B cell (primary cell): ENCODE measurements at regions not wholly inside any gene's neighbourhood (a gene's known extent, or its start where the extent isn't known, plus 50 kb on each side); places are given as distances from the start of the nearest gene placed in this dataset.
"Not testable (repeated sequence)": the region's sequence is repeated elsewhere in the genome, so short reads cannot be mapped to it uniquely, and the experiment has no call there.

Source experiments
- ATAC-seq: fragments of 200-7000 bp; cut with Tn5 transposase; one replicate; pipeline ENCODE4 v1.10.0; 2021; ENCODE audit warnings: low read depth, mild to moderate bottlenecking, moderate number of reproducible peaks, moderate library complexity
- CTCF ChIA-PET: fragments of 350-600 bp; sonication (Branson Sonifier 250); formaldehyde crosslinking; loops from one replicate; lab custom pipeline; 2021; ENCODE audit warnings: antibody characterized with exemption, inconsistent platforms; lab: Charles Lee
- POLR2A ChIA-PET: fragments of 350-600 bp; sonication (Branson Sonifier 250); formaldehyde crosslinking; loops from one replicate; lab custom pipeline; 2021; ENCODE audit warnings: antibody characterized with exemption; lab: Charles Lee
- DNase-seq: peaks from one replicate; pipeline ENCODE4 v3.0.0; 2013
- H2AFZ ChIP-seq: 2 replicates; pipeline ENCODE4 v1.6.1; 2012; ENCODE audit warnings: mild to moderate bottlenecking, low read depth, low read length; ENCODE audit not compliant: insufficient read depth, poor library complexity, severe bottlenecking
- H3K27ac ChIP-seq, 2 donors: 1 replicate in 1 of 2; 2 replicates in 1 of 2; pipeline ENCODE4 v1.5.1; 2012 to 2013; ENCODE audit warnings: low read length in 2 of 2, mild to moderate bottlenecking in 2 of 2, moderate library complexity in 1 of 2
- H3K27me3 ChIP-seq, 4 experiments: fragments of 200-600 bp in 1 of 4; sonication (generic) in 1 of 4; replicated peaks in 1 of 4; 1 replicate in 2 of 4; 2 replicates in 2 of 4; pipeline versions ENCODE4 v1.6.1 to v1.7.0; 2013 to 2016; ENCODE audit warnings: low read length in 3 of 4, mild to moderate bottlenecking in 2 of 4, mixed read lengths in 1 of 4, moderate library complexity in 1 of 4; ENCODE audit not compliant: insufficient read depth in 4 of 4, control insufficient read depth in 3 of 4; ENCODE audit errors: control extremely low read depth in 1 of 4
- H3K36me3 ChIP-seq, 2 experiments: replicated peaks in 1 of 2; 1 replicate in 1 of 2; 2 replicates in 1 of 2; pipeline versions ENCODE4 v1.6.1 to v1.7.1; 2013; ENCODE audit warnings: low read length in 1 of 2; ENCODE audit not compliant: insufficient read depth in 2 of 2, control insufficient read depth in 1 of 2; ENCODE audit errors: control extremely low read depth in 1 of 2, extremely low read depth in 1 of 2
- H3K4me1 ChIP-seq, 2 donors: fragments of 200-600 bp in 1 of 2; sonication (generic) in 1 of 2; 1 replicate in 1 of 2; 2 replicates in 1 of 2; pipeline versions ENCODE4 v1.5.1 to v1.6.1; 2013 to 2017; ENCODE audit warnings: low read length in 2 of 2; ENCODE audit not compliant: control insufficient read depth in 2 of 2, insufficient read depth in 2 of 2
- H3K4me2 ChIP-seq: replicated peaks from 2 replicates; pipeline ENCODE3; 2012; ENCODE audit warnings: mild to moderate bottlenecking, low read depth, low read length; ENCODE audit not compliant: poor library complexity, severe bottlenecking
- H3K4me3 ChIP-seq, 5 experiments: fragments of 200-600 bp in 1 of 5; sonication (generic) in 1 of 5; 1 replicate in 3 of 5; 2 replicates in 2 of 5; pipeline versions ENCODE4 v1.5.1 to v1.7.0; 2011 to 2016; ENCODE audit warnings: low read length in 4 of 5, mild to moderate bottlenecking in 4 of 5, low read depth in 2 of 5, control low read depth in 1 of 5, moderate library complexity in 1 of 5; ENCODE audit not compliant: insufficient read depth in 1 of 5; ENCODE audit errors: control extremely low read depth in 1 of 5, extremely low read depth in 1 of 5
- H3K79me2 ChIP-seq: fragments of 200-600 bp; sonication (generic); one replicate; pipeline ENCODE4 v1.6.0; 2016; ENCODE audit warnings: low read length; ENCODE audit not compliant: control insufficient read depth, insufficient read depth
- H3K9ac ChIP-seq: fragments of 200-600 bp; sonication (generic); 2 replicates; pipeline ENCODE4 v1.6.1; 2017; ENCODE audit warnings: mild to moderate bottlenecking, low read length, moderate library complexity
- H3K9me3 ChIP-seq, 3 donors: one replicate each; pipeline versions ENCODE4 v1.6.1 to v1.7.1; 2013; ENCODE audit warnings: low read length in 2 of 3; ENCODE audit not compliant: control insufficient read depth in 2 of 3, insufficient read depth in 1 of 3; ENCODE audit errors: control extremely low read depth in 1 of 3
- H4K20me1 ChIP-seq: 2 replicates; pipeline ENCODE4 v1.6.0; 2012; ENCODE audit warnings: mild to moderate bottlenecking, low read length; ENCODE audit not compliant: insufficient read depth, control insufficient read depth, poor library complexity, severe bottlenecking
- H3K27ac Mint-ChIP-seq: one replicate; pipeline ENCODE4 v1.8.0; 2021; ENCODE audit warnings: mixed read lengths
- H3K27me3 Mint-ChIP-seq: one replicate; pipeline ENCODE4 v1.8.0; 2021; ENCODE audit warnings: mixed read lengths
- H3K4me1 Mint-ChIP-seq: one replicate; pipeline ENCODE4 v1.8.0; 2021; ENCODE audit warnings: mixed read lengths
- H3K4me3 Mint-ChIP-seq: one replicate; pipeline ENCODE4 v1.8.0; 2021; ENCODE audit warnings: mixed read lengths
- H3K9me3 Mint-ChIP-seq: one replicate; pipeline ENCODE4 v1.8.0; 2022; ENCODE audit warnings: mixed read lengths; ENCODE audit not compliant: insufficient read depth
- CTCF ChIP-seq: fragments of 200-600 bp; IDR thresholded peaks from one replicate; pipeline ENCODE4 v1.8.0; 2022; ENCODE audit warnings: antibody characterized with exemption, mild to moderate bottlenecking
- EZH2 ChIP-seq: IDR thresholded peaks from 2 replicates; pipeline ENCODE4 v1.6.1; 2012; ENCODE audit warnings: borderline replicate concordance, low read depth, mild to moderate bottlenecking, moderate library complexity, low read length; ENCODE audit not compliant: insufficient read depth, poor library complexity, severe bottlenecking
- whole genome bisulfite sequencing: methylation state at CpG from one replicate; pipeline ENCODE4 v1.1.5; 2013; ENCODE audit warnings: missing lambda C conversion rate; ENCODE audit not compliant: insufficient coverage; 5-methylcytosine and 5-hydroxymethylcytosine counted together
- intact Hi-C: fragments of 100-400 bp; cut with micrococcal nuclease; formaldehyde crosslinking; loops from one replicate; pipeline ENCODE4 v1.10.0; 2022

- Histone ChIP-seq H3K27me3 (no peaks in the 10 kb centered on the region), H2AFZ (no peak overlapping the region), H3K4me3 (no peak overlapping the region), H4K20me1 (no peaks in the 10 kb centered on the region), H3K36me3 (no peaks in the 10 kb centered on the region), H3K4me1 (no peaks in the 10 kb centered on the region), H3K79me2 (no peaks in the 10 kb centered on the region), H3K9me3 (peaks cover 1 to 10% (median 3%) of the 10 kb centered on the region in 3 donors), H3K9ac (no peak overlapping the region), H3K4me2 (no peak overlapping the region), H3K27ac (no peak overlapping the region)
- ATAC-seq (no peak), DNase-seq (no peak)
- peaks cover 14% of the 10 kb centered on the region for H3K9me3 Mint-ChIP-seq
- intact Hi-C loops = no loop called here
- POLR2A ChIA-PET = no interaction called here
- TF ChIP-seq EZH2 = no peak
- TF ChIP-seq CTCF = no peak
- 80% methylated on average over 3 of the region's 3 CpGs for WGBS
- no peaks in the 10 kb centered on the region for H3K27me3 Mint-ChIP-seq
- no peaks in the 10 kb centered on the region for H3K4me1 Mint-ChIP-seq
- H3K27ac Mint-ChIP-seq = no peak overlapping the region
- CTCF ChIA-PET = no interaction called here
- no peak overlapping the region for H3K4me3 Mint-ChIP-seq
Measured at GRCh38 chr6:164741938-164742451, 567.4 kb downstream of the C6orf118 start.

GRCh38 chr6:164736090-164736489 lies 573.3 kb downstream of the C6orf118 start:
- ATAC-seq, H3K79me2 ChIP-seq, H3K4me2 ChIP-seq, H3K27me3 Mint-ChIP-seq, H3K4me3 ChIP-seq, POLR2A ChIA-PET, H2AFZ ChIP-seq, H3K4me1 ChIP-seq, intact Hi-C loops, DNase-seq, H3K27ac ChIP-seq, H3K36me3 ChIP-seq, H3K27me3 ChIP-seq, H3K4me1 Mint-ChIP-seq, H3K9me3 ChIP-seq, CTCF ChIA-PET, H4K20me1 ChIP-seq, H3K9ac ChIP-seq, H3K4me3 Mint-ChIP-seq, H3K27ac Mint-ChIP-seq, H3K9me3 Mint-ChIP-seq: not testable (repeated sequence)
- WGBS = 96% methylated on average over 19 of the region's 25 CpGs
